K562 (cell line): ENCODE measurements at regions not wholly inside any gene's neighbourhood (a gene's known extent, or its start where the extent isn't known, plus 50 kb on each side); places are given as distances from the start of the nearest gene placed in this dataset.

Source experiments
- ATAC-seq: fragments of 200-7000 bp; cut with Tn5 transposase; 3 replicates; pipeline ENCODE4 v1.9.1; 2020; ENCODE audit warnings: moderate library complexity
- BruUV-seq: library from RNA; stranded (reverse); fragments of 400-500 nt; replicated peaks from 2 replicates; lab custom pipeline; 2021; lab: Mats Ljungman, UMichigan
- CTCF ChIA-PET: fragments of 300-600 bp; formaldehyde crosslinking; extraction: SDS; loops from one replicate; lab custom pipeline; 2021; ENCODE audit warnings: low intra/inter-chr PET ratio; lab: Yijun Ruan, JAX
- POLR2A ChIA-PET: fragments of 300-600, 350-650 bp; sonication (Branson Sonifier 250); formaldehyde crosslinking; extraction: SDS; loops from one replicate; lab custom pipeline; 2021; ENCODE audit warnings: antibody characterized with exemption, inconsistent platforms; lab: Yijun Ruan, JAX
- DNase-seq, 4 experiments: peaks; one replicate each; pipeline versions ENCODE4 v3.0.0 to v3.0.0-alpha.2; 2011 to 2018; ENCODE audit warnings: low spot score in 3 of 4, mixed read lengths in 3 of 4; ENCODE audit errors: extremely low read depth in 1 of 4
- FAIRE-seq: peaks from 2 replicates; lab custom pipeline; 2011; peaks lifted over from hg19 to GRCh38; lab: Jason Lieb, UNC
- H2AFZ ChIP-seq: 2 replicates; pipeline ENCODE4 v1.6.0; 2011; ENCODE audit warnings: low read depth, low read length, control low read depth, inconsistent platforms
- H3K27ac ChIP-seq: fragments of 200-600 bp; 3 replicates; pipeline ENCODE4 v1.8.0; 2011; ENCODE audit warnings: low read depth, mild to moderate bottlenecking, control low read depth, inconsistent platforms, low read length, moderate library complexity, mixed read lengths; ENCODE audit errors: extremely low read depth
- H3K27me3 ChIP-seq, 2 experiments: fragments of 300-600 bp in 1 of 2; 2 replicates in 1 of 2; 3 replicates in 1 of 2; pipeline versions ENCODE4 v1.6.0 to v1.8.0; 2011; ENCODE audit warnings: inconsistent platforms in 2 of 2, low read length in 2 of 2, mild to moderate bottlenecking in 1 of 2, mixed read lengths in 1 of 2, moderate library complexity in 1 of 2; ENCODE audit not compliant: control insufficient read depth in 2 of 2, insufficient read depth in 2 of 2
- H3K36me3 ChIP-seq: fragments of 300-600 bp; 3 replicates; pipeline ENCODE4 v1.8.0; 2011; ENCODE audit warnings: mild to moderate bottlenecking, low read length, inconsistent platforms; ENCODE audit not compliant: control insufficient read depth, insufficient read depth
- H3K4me1 ChIP-seq, 2 experiments: fragments of 200-600 bp in 1 of 2; replicated peaks in 1 of 2; 2 replicates in 1 of 2; 3 replicates in 1 of 2; pipeline versions ENCODE4 v1.5.1 to v1.8.0; 2011; ENCODE audit warnings: inconsistent platforms in 2 of 2, low read length in 2 of 2, mild to moderate bottlenecking in 1 of 2, mixed read lengths in 1 of 2, moderate library complexity in 1 of 2; ENCODE audit not compliant: control insufficient read depth in 2 of 2, insufficient read depth in 2 of 2
- H3K4me2 ChIP-seq: 2 replicates; pipeline ENCODE4 v1.6.1; 2011; ENCODE audit warnings: low read length, control low read depth, inconsistent platforms, mixed read lengths; ENCODE audit not compliant: insufficient read depth
- H3K4me3 ChIP-seq: fragments of 200-600 bp; sonication (generic), shearing (Covaris generic); 2 replicates; pipeline ENCODE4 v1.5.1; 2016; ENCODE audit warnings: control low read depth, inconsistent platforms
- H3K79me2 ChIP-seq: fragments of 200-600 bp; 3 replicates; pipeline ENCODE4 v1.8.0; 2011; ENCODE audit warnings: low read length, inconsistent platforms; ENCODE audit not compliant: control insufficient read depth, insufficient read depth
- H3K9ac ChIP-seq, 2 experiments: 2 replicates each; pipeline versions ENCODE4 v1.6.0 to v1.6.1; 2011; ENCODE audit warnings: low read depth in 2 of 2, low read length in 2 of 2, control low read depth in 1 of 2, inconsistent platforms in 1 of 2, mild to moderate bottlenecking in 1 of 2, mixed read lengths in 1 of 2; ENCODE audit not compliant: insufficient read depth in 1 of 2
- H3K9me1 ChIP-seq: one replicate; pipeline ENCODE4 v1.6.0; 2011; ENCODE audit warnings: inconsistent platforms, mild to moderate bottlenecking, low read length, moderate library complexity; ENCODE audit not compliant: control insufficient read depth, insufficient read depth
- H3K9me3 ChIP-seq: replicated peaks from 2 replicates; pipeline ENCODE4 v1.5.1; 2011; ENCODE audit warnings: low read depth, low read length, inconsistent platforms; ENCODE audit not compliant: control insufficient read depth, insufficient read depth
- H4K20me1 ChIP-seq: replicated peaks from 2 replicates; pipeline ENCODE4 v1.6.1; 2011; ENCODE audit warnings: low read length, inconsistent platforms, mixed read lengths; ENCODE audit not compliant: control insufficient read depth, insufficient read depth
- BCLAF1 ChIP-seq, 2 experiments: fragments of 450-650 bp in 1 of 2; IDR thresholded peaks; 2 replicates each; pipeline ENCODE4 v1.6.1; 2011 to 2017; ENCODE audit warnings: low read depth in 2 of 2, antibody characterized with exemption in 1 of 2, borderline replicate concordance in 1 of 2, low read length in 1 of 2, mild to moderate bottlenecking in 1 of 2, mixed read lengths in 1 of 2; ENCODE audit not compliant: control insufficient read depth in 1 of 2
- HMG20A ChIP-seq: fragments of 450-650 bp; formaldehyde crosslinking; conservative IDR thresholded peaks from 2 replicates; pipeline ENCODE4 v1.4.0; 2020; ENCODE audit warnings: mild to moderate bottlenecking, mixed read lengths
- STAT5B ChIP-seq: fragments of 250-450 bp; sonication (Bioruptor Pico); IDR thresholded peaks from 2 replicates; pipeline ENCODE4 v1.8.0; 2021; ENCODE audit warnings: mild to moderate bottlenecking, inconsistent platforms
- WGBS: fragments of 100-300 bp; shearing (Covaris generic); methylation state at CpG from one replicate; pipeline ENCODE4 v1.1.6; 2016; ENCODE audit warnings: low coverage, mixed read lengths; ENCODE audit not compliant: insufficient coverage; ENCODE audit errors: missing lambda C conversion rate; 5-methylcytosine and 5-hydroxymethylcytosine counted together
- in situ Hi-C: fragments of 300-500 bp; cut with MboI; formaldehyde crosslinking; loops from 4 replicates; pipeline ENCODE4 v1.15.0; 2018; ENCODE audit warnings: inconsistent platforms, mixed read lengths
- intact Hi-C: fragments of 100-400 bp; cut with micrococcal nuclease; formaldehyde crosslinking; loops from 2 replicates; pipeline ENCODE4 v1.14.2; 2022
- TF ChIP-seq, protein P1 (sequence below): fragments of 250-450 bp; sonication (Bioruptor Pico); IDR thresholded peaks from 2 replicates; pipeline ENCODE4 v1.5.0; 2021; ENCODE audit warnings: mild to moderate bottlenecking, borderline replicate concordance

DNA sequence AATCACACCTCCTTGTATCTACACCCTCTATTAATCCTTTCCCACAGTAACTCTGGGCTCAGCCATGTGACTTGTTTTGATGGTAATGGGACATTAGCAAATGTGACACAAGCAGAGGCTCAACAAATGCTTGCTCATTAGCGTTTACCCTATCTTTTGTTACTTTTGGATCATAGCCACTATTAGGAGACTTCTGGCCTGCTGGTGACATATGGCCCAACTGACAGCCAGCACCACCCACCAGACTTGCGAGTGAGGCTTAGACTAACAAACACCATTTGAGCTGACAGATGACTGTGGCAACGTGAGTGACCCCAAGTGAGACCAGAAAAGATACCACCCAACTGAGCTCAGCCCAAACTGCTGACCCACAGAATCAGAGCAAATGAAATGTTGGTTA is 154.1 kb downstream of the OLFM4 start:
- no peak overlapping the region for H3K27ac ChIP-seq
- H3K9me3 ChIP-seq: no peaks in the 10 kb centered on the region
- no peaks in the 10 kb centered on the region for H4K20me1 ChIP-seq
- no TSS peak for BruUV-seq
- no peaks in the 10 kb centered on the region for H3K4me1 ChIP-seq
- H3K4me2 ChIP-seq: no peak overlapping the region
- intact Hi-C loops (no loop called here), in situ Hi-C loops (no loop called here)
- H3K9ac ChIP-seq: no peak overlapping the region
- no peaks in the 10 kb centered on the region for H3K36me3 ChIP-seq
- no peaks in the 10 kb centered on the region for H3K79me2 ChIP-seq
- TF ChIP-seq HMG20A (CRISPR knock-in tag) (no peak), BCLAF1 (IDR thresholded peaks at IDR 0.05; ENCODE audit: borderline replicate concordance in 1 of 2, control insufficient read depth in 1 of 2, low read depth in 2 of 2, low read length in 1 of 2) (no peak), STAT5B (CRISPR knock-in tag) (no peak)
- TF ChIP-seq, protein P1, sequence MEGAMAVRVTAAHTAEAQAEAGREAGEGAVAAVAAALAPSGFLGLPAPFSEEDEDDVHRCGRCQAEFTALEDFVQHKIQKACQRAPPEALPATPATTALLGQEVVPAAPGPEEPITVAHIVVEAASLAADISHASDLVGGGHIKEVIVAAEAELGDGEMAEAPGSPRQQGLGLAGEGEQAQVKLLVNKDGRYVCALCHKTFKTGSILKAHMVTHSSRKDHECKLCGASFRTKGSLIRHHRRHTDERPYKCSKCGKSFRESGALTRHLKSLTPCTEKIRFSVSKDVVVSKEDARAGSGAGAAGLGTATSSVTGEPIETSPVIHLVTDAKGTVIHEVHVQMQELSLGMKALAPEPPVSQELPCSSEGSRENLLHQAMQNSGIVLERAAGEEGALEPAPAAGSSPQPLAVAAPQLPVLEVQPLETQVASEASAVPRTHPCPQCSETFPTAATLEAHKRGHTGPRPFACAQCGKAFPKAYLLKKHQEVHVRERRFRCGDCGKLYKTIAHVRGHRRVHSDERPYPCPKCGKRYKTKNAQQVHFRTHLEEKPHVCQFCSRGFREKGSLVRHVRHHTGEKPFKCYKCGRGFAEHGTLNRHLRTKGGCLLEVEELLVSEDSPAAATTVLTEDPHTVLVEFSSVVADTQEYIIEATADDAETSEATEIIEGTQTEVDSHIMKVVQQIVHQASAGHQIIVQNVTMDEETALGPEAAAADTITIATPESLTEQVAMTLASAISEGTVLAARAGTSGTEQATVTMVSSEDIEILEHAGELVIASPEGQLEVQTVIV (CRISPR knock-in tag): no peak
- DNase-seq: no peak
- no peaks in the 10 kb centered on the region for H3K9me1 ChIP-seq
- ChIA-PET POLR2A (no interaction called here), CTCF (no interaction called here)
- no peak for FAIRE-seq
- no peaks in the 10 kb centered on the region for H3K27me3 ChIP-seq
- WGBS: 0% methylated on average over 3 of the region's 3 CpGs
- no peak for ATAC-seq
- H3K4me3 ChIP-seq: no peak overlapping the region
- H2AFZ ChIP-seq: no peak overlapping the region
